Astrocyte (in vitro differentiated cells and primary cell): ENCODE measurements at regions not wholly inside any gene's neighbourhood (a gene's known extent, or its start where the extent isn't known, plus 50 kb on each side); places are given as distances from the start of the nearest gene placed in this dataset.

Source experiments
- CTCF ChIP-seq: IDR thresholded peaks from 2 replicates; pipeline ENCODE4 v1.5.1; 2011; ENCODE audit warnings: low read depth, mild to moderate bottlenecking, inconsistent platforms, low read length, moderate library complexity; ENCODE audit not compliant: insufficient read depth
- EZH2 ChIP-seq: IDR thresholded peaks from 2 replicates; pipeline ENCODE4 v1.6.1; 2012; ENCODE audit warnings: mild to moderate bottlenecking, low read length, inconsistent platforms; ENCODE audit not compliant: insufficient read depth

GRCh38 chr3:104906001-104906639 lies 460.6 kb upstream of the ALCAM start:
- TF ChIP-seq CTCF (no peak), EZH2 (no peak)
